OCI-LY1 (cell line): ENCODE measurements at regions not wholly inside any gene's neighbourhood (a gene's known extent, or its start where the extent isn't known, plus 50 kb on each side); places are given as distances from the start of the nearest gene placed in this dataset.

Source experiments
- EZH2 ChIP-seq: fragments of 200-600 bp; sonication (generic), shearing (Covaris generic); IDR thresholded peaks from 2 replicates; pipeline ENCODE4 v1.8.0; 2017; ENCODE audit warnings: borderline replicate concordance, mixed run types, mild to moderate bottlenecking, antibody characterized with exemption, low read length, moderate library complexity, mixed read lengths
- TF ChIP-seq, protein P1 (sequence below): fragments of 200-600 bp; sonication (generic), shearing (Covaris generic); IDR thresholded peaks from 2 replicates; pipeline ENCODE4 v1.5.1; 2017; ENCODE audit warnings: mild to moderate bottlenecking, antibody characterized with exemption, low read length, moderate library complexity, mixed read lengths

DNA sequence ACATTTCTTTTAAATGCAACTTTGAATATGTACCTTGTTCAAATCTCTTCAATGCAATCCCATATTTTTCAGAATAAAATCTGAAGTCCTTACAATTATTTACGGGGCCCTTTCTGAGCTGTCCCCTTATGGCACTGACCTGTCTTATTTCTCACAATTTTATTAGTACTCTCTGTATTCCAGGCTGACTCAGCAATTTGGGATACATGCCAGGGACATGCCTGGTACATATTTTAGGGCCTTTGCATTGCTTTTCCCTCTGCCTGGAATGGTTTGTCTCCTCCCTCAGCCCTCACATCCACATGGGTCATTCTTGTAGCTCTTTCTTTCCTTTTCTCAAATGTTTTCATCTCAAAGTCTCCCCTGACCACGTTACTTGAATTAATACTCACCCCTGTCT, 172.2 kb upstream of the TECRL start:
- TF ChIP-seq, protein P1, sequence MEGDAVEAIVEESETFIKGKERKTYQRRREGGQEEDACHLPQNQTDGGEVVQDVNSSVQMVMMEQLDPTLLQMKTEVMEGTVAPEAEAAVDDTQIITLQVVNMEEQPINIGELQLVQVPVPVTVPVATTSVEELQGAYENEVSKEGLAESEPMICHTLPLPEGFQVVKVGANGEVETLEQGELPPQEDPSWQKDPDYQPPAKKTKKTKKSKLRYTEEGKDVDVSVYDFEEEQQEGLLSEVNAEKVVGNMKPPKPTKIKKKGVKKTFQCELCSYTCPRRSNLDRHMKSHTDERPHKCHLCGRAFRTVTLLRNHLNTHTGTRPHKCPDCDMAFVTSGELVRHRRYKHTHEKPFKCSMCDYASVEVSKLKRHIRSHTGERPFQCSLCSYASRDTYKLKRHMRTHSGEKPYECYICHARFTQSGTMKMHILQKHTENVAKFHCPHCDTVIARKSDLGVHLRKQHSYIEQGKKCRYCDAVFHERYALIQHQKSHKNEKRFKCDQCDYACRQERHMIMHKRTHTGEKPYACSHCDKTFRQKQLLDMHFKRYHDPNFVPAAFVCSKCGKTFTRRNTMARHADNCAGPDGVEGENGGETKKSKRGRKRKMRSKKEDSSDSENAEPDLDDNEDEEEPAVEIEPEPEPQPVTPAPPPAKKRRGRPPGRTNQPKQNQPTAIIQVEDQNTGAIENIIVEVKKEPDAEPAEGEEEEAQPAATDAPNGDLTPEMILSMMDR, result no peak
- TF ChIP-seq EZH2, result no peak
